Osteocyte (in vitro differentiated cells): ENCODE measurements at regions not wholly inside any gene's neighbourhood (a gene's known extent, or its start where the extent isn't known, plus 50 kb on each side); places are given as distances from the start of the nearest gene placed in this dataset.

ENCODE experiments used
- DNase-seq: peaks from one replicate; pipeline ENCODE4 v3.0.0; 2021; ENCODE audit warnings: mixed read lengths; ENCODE audit not compliant: unreplicated experiment; ENCODE audit errors: extremely low spot score
- H3K27ac Mint-ChIP-seq: one replicate; pipeline ENCODE4 v1.8.0; 2021; ENCODE audit warnings: mild to moderate bottlenecking, mixed read lengths; ENCODE audit not compliant: unreplicated experiment
- H3K27me3 Mint-ChIP-seq: one replicate; pipeline ENCODE4 v1.8.0; 2021; ENCODE audit warnings: mixed read lengths; ENCODE audit not compliant: unreplicated experiment
- H3K36me3 Mint-ChIP-seq: one replicate; pipeline ENCODE4 v1.8.0; 2021; ENCODE audit warnings: mixed read lengths; ENCODE audit not compliant: unreplicated experiment
- H3K4me1 Mint-ChIP-seq: one replicate; pipeline ENCODE4 v1.8.0; 2021; ENCODE audit warnings: mixed read lengths; ENCODE audit not compliant: unreplicated experiment
- H3K4me3 Mint-ChIP-seq: one replicate; pipeline ENCODE4 v1.8.0; 2021; ENCODE audit warnings: mild to moderate bottlenecking, moderate library complexity, mixed read lengths; ENCODE audit not compliant: unreplicated experiment
- H3K9me3 Mint-ChIP-seq: one replicate; pipeline ENCODE4 v1.8.0; 2021; ENCODE audit warnings: mixed read lengths; ENCODE audit not compliant: unreplicated experiment
- TF ChIP-seq, protein P1 (sequence below): fragments of 200-600 bp; sonication (generic); IDR thresholded peaks from 2 replicates; pipeline ENCODE4 v1.5.0; 2021; ENCODE audit warnings: antibody characterized with exemption, mild to moderate bottlenecking, moderate library complexity

DNA sequence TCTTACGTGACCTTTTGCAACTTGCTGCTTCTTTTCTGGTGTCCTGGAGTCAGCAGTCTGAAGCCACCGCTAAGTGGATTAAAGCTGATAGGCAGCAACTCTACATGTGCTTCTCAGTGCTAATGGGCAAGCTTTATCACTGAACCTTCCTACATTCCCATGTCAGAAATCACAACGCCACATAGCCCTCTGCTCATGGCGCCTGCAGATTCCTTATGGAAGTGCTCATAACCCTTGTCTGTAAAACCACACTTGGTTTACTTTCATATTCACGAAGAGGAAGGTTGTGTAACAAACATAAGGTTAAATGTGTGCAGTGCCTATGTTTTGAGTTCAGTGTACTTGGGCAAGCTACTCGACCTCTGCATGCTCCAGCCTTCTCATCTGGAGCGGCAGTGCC lies 319.8 kb downstream of the FBXO15 start:
- Mint-ChIP-seq H3K27ac (no peak overlapping the region), H3K9me3 (no peaks in the 10 kb centered on the region), H3K36me3 (no peaks in the 10 kb centered on the region), H3K4me3 (no peak overlapping the region), H3K4me1 (no peaks in the 10 kb centered on the region), H3K27me3 (peaks cover 13% of the 10 kb centered on the region)
- TF ChIP-seq, protein P1, sequence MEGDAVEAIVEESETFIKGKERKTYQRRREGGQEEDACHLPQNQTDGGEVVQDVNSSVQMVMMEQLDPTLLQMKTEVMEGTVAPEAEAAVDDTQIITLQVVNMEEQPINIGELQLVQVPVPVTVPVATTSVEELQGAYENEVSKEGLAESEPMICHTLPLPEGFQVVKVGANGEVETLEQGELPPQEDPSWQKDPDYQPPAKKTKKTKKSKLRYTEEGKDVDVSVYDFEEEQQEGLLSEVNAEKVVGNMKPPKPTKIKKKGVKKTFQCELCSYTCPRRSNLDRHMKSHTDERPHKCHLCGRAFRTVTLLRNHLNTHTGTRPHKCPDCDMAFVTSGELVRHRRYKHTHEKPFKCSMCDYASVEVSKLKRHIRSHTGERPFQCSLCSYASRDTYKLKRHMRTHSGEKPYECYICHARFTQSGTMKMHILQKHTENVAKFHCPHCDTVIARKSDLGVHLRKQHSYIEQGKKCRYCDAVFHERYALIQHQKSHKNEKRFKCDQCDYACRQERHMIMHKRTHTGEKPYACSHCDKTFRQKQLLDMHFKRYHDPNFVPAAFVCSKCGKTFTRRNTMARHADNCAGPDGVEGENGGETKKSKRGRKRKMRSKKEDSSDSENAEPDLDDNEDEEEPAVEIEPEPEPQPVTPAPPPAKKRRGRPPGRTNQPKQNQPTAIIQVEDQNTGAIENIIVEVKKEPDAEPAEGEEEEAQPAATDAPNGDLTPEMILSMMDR, result no peak
- DNase-seq, result no peak

DNA sequence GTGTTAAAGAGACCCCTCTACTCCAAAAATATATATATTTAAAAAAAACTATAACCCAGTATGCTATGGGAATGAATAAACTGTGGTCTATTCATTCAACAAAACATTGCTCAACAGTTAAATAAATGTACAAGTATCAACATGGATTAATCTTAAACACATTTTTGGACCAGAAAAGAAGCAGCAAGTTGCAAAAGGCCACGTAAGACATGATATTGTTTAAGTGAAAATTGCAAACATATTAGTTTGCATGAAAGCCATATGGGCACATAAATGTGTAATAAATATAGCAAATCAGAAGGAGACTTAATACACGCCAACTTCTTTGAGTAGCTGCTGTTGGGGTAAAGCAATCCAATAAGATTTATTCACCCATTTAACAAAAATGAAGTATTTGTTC lies 321.5 kb downstream of the FBXO15 start:
- Mint-ChIP-seq H3K27ac (no peak overlapping the region), H3K36me3 (no peaks in the 10 kb centered on the region), H3K4me3 (no peak overlapping the region), H3K9me3 (no peaks in the 10 kb centered on the region), H3K27me3 (peaks cover 13% of the 10 kb centered on the region), H3K4me1 (no peaks in the 10 kb centered on the region)
- DNase-seq, result no peak
- TF ChIP-seq, protein P1, result no peak

DNA sequence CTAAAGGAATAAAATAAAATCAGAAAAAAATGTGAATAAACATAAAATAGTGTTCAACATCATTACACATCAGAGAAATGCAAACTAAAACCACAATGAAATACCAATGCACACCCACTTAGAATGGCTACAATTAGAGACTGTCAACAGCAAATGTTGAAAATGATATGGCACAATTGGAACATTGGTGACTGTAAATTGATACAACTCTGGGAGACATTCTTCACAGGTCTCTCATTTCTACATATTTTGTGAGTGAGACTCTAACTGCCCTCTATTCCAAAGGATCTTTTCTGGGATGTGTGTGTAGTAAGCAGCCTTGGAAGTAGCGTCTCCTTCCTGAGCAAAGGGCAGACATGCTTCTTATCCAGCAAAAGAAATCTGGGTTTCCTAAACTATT lies 323.0 kb downstream of the FBXO15 start:
- H3K36me3 Mint-ChIP-seq, result no peaks in the 10 kb centered on the region
- H3K4me1 Mint-ChIP-seq, result no peaks in the 10 kb centered on the region
- H3K27me3 Mint-ChIP-seq, result peaks cover 13% of the 10 kb centered on the region
- DNase-seq, result no peak
- TF ChIP-seq, protein P1, result no peak
- no peak overlapping the region for H3K4me3 Mint-ChIP-seq
- H3K9me3 Mint-ChIP-seq, result no peaks in the 10 kb centered on the region
- no peak overlapping the region for H3K27ac Mint-ChIP-seq

DNA sequence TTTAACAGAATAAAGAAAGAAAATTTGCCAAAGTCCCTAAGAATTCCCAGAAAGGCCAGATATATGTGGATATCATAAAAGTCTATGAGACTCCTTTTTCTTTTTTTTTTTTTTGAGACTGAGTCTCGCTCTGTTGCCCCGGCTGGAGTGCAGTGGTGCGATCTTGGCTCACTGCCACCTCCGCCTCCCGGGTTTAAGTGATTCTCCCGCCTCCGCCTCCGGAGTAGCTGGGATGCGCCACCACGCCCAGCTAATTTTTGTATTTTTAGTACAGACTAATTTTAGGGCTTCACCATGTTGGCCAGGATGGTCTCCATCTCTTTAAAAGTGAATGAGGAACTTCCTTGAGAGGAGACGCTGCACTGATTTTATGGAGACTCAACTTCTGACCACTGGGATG lies 335.2 kb downstream of the FBXO15 start:
- peaks cover 5% of the 10 kb centered on the region for H3K9me3 Mint-ChIP-seq
- TF ChIP-seq, protein P1, result no peak
- DNase-seq, result no peak
- H3K27ac Mint-ChIP-seq, result no peak overlapping the region
- H3K36me3 Mint-ChIP-seq, result no peaks in the 10 kb centered on the region
- no peak overlapping the region for H3K4me3 Mint-ChIP-seq
- H3K4me1 Mint-ChIP-seq, result no peaks in the 10 kb centered on the region
- peaks cover 8% of the 10 kb centered on the region for H3K27me3 Mint-ChIP-seq

DNA sequence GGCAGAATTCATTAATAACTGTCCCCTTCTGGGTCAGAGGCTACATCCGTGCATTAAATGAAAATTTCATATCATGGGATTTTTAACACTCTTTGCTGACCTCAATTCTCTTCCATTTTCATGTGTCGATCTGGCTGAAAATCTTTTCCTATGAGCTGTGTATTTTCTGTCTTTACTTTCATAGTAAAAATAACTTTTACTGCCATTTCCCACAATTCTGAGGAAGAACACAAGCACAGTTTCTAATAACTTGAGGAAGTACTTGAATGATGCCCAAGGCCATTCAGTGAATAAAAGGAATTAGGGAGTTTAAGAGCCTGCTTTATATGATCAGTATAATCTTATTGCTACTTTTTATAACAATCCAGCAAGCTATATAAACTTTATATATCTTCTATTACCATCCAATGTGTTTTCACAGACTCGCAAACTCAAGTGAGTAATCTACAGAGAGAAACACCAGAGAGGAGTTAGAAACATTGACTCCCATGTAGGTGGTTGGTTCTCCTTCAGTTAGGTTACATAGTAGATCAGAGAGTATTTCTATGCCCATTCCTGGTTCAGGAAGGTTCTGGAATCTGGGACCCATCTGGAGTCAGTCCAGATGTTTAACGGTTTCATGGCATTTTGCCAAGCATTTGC lies 340.0 kb downstream of the FBXO15 start:
- no peak overlapping the region for H3K4me3 Mint-ChIP-seq
- no peaks in the 10 kb centered on the region for H3K36me3 Mint-ChIP-seq
- no peak for DNase-seq
- peaks cover 1% of the 10 kb centered on the region for H3K9me3 Mint-ChIP-seq
- TF ChIP-seq, protein P1, result no peak
- no peaks in the 10 kb centered on the region for H3K4me1 Mint-ChIP-seq
- H3K27ac Mint-ChIP-seq, result no peak overlapping the region
- H3K27me3 Mint-ChIP-seq, result peaks cover 10% of the 10 kb centered on the region
